ENCODE measurements at regions not wholly inside any gene's neighbourhood (a gene's known extent, or its start where the extent isn't known, plus 50 kb on each side); places are given as distances from the start of the nearest gene placed in this dataset.
"Not testable (repeated sequence)": the region's sequence is repeated elsewhere in the genome, so short reads cannot be mapped to it uniquely, and the experiment has no call there.

DNA sequence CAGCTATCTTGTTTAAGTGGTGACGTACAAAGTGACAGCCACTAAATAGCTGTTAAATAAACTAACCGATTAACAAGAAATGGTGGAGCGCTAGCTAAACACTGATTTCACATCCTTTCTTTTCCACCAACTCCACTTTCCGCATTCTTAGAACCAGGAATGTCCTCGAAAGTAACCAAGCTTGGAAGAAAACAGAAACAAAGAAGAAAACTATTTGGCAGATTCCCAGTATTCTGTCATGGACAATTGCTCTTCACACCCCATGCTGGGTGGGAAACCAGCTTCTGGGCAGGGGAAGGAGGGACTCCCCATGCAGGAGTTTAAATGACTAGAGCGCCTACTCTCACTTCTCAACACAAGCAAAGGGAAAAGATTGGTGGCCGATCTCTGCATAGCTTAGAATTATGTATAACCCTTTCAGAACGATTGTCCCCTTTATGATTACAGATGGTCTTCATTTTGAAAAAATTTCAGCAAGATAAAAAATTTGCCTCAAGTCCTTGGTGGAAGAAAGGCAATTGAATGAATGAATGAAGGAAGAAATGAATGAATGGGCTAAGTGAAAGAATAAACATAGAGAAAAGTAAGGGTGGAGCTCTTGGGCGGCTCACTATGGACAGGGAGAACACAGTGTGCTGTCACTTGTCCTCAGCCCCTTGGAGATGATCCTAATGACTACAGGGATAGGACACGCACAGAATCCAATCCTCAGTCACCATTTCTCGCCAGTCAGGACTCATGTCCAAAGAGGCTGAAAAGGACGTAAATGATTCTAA lies 148.7 kb upstream of the NEDD9 start:
- Mint-ChIP-seq H3K36me3 (peaks cover 12 to 30% (median 23%) of the 10 kb centered on the region in 3 donors), H3K27me3 (no peaks in the 10 kb centered on the region), H3K4me3 (peak overlapping the region; percentile 83 to 96 (median 92)), H3K27ac (peak overlapping the region; percentile 86 to 98 (median 92)), H3K9me3 (peaks cover 0 to 2% (median 0%) of the 10 kb centered on the region in 9 donors), H3K4me1 (peaks cover 36 to 78% (median 53%) of the 10 kb centered on the region in 4 donors)
- no peak for ATAC-seq
- POLR2A ChIA-PET: interaction anchor here (0.7 to 1.2 kb wide), 4 partner anchors 150 to 283 kb away, joined by 3 to 4 read pairs (median 4); no protein-coding TSS in a partner anchor
- DNase-seq: no peak

DNA sequence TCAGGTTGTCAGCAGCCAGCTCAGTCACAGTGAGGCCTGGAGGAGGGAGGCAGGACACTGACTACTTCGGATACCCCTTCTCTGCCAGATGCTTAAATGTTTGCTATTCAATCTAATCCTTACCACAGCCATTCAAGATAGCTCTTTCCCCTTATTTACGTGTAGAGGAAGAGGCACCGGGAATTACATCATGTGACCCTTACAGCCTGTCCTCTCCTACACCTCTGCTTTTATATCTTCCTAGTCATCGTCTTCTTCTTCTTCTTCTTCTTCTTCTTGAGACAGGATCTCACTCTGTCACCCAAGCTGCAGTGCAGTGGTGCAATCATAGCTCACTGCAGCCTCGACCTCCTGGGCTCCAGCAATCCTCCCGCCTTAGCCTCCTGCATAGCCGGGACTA lies 148.1 kb upstream of the NEDD9 start:
- Mint-ChIP-seq H3K36me3 (peaks cover 12 to 35% (median 27%) of the 10 kb centered on the region in 3 donors), H3K27me3 (no peaks in the 10 kb centered on the region)

GRCh38 chr6:11379805-11380204 lies 147.3 kb upstream of the NEDD9 start:
- peak overlapping the region in 5 of 10 donors; percentile 23 to 92 (median 68) for H3K27ac Mint-ChIP-seq
- H3K36me3 Mint-ChIP-seq: peaks cover 12 to 43% (median 34%) of the 10 kb centered on the region in 3 donors

More for the DNA sequence above, 148.1 kb upstream of the NEDD9 start:
- H3K9me3 Mint-ChIP-seq: peaks cover 0 to 2% (median 0%) of the 10 kb centered on the region in 9 donors
- H3K27ac Mint-ChIP-seq: peak overlapping the region in 8 of 10 donors; percentile 1 to 92 (median 78)
- POLR2A ChIA-PET: interaction anchor here (0.9 to 1.2 kb wide), 2 partner anchors 196 to 283 kb away, joined by 3 read pairs; no protein-coding TSS in a partner anchor
- H3K4me3 Mint-ChIP-seq: peak overlapping the region; percentile 62 to 96 (median 89)
- DNase-seq (no peak), ATAC-seq (no peak)
- H3K4me1 Mint-ChIP-seq: peaks cover 37 to 81% (median 58%) of the 10 kb centered on the region in 4 donors

DNA sequence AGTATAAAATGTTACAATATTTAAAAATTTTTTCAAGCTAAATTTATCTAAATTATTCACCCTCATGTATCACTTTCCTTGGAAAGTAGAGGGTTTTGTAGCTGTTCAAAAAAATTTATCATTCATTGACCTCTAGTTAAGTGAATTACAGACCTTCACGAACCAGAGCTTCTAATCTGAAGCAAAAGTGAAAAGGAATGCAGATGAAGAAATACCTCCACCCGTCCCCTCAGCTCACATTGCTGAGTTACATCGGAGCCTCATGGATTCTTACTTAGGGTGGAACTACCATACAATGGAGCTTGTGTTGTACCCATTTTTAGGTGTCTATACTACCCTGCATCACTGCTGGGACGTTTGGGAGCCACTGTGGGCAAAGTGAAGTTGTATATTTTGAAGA lies 146.2 kb upstream of the NEDD9 start:
- no peak overlapping the region for H3K27ac Mint-ChIP-seq
- H3K4me3 Mint-ChIP-seq: no peak overlapping the region
- H3K9me3 Mint-ChIP-seq: peaks cover 0 to 2% (median 0%) of the 10 kb centered on the region in 9 donors
- no peaks in the 10 kb centered on the region for H3K27me3 Mint-ChIP-seq
- DNase-seq (no peak), ATAC-seq (no peak)
- POLR2A ChIA-PET: no interaction called here
- peaks cover 12 to 47% (median 39%) of the 10 kb centered on the region in 3 donors for H3K36me3 Mint-ChIP-seq
- peaks cover 43 to 91% (median 76%) of the 10 kb centered on the region in 4 donors for H3K4me1 Mint-ChIP-seq

More at GRCh38 chr6:11379805-11380204, 147.3 kb upstream of the NEDD9 start:
- DNase-seq: no peak
- Mint-ChIP-seq H3K27me3 (no peaks in the 10 kb centered on the region), H3K4me3 (peak overlapping the region in 8 of 10 donors; percentile 27 to 96 (median 82)), H3K9me3 (peaks cover 0 to 2% (median 0%) of the 10 kb centered on the region in 9 donors), H3K4me1 (peaks cover 42 to 84% (median 65%) of the 10 kb centered on the region in 4 donors)
- POLR2A ChIA-PET: interaction anchor here (1.2 kb wide), 1 partner anchor 195 kb away, joined by 3 read pairs; no protein-coding TSS in a partner anchor
- ATAC-seq: no peak

DNA sequence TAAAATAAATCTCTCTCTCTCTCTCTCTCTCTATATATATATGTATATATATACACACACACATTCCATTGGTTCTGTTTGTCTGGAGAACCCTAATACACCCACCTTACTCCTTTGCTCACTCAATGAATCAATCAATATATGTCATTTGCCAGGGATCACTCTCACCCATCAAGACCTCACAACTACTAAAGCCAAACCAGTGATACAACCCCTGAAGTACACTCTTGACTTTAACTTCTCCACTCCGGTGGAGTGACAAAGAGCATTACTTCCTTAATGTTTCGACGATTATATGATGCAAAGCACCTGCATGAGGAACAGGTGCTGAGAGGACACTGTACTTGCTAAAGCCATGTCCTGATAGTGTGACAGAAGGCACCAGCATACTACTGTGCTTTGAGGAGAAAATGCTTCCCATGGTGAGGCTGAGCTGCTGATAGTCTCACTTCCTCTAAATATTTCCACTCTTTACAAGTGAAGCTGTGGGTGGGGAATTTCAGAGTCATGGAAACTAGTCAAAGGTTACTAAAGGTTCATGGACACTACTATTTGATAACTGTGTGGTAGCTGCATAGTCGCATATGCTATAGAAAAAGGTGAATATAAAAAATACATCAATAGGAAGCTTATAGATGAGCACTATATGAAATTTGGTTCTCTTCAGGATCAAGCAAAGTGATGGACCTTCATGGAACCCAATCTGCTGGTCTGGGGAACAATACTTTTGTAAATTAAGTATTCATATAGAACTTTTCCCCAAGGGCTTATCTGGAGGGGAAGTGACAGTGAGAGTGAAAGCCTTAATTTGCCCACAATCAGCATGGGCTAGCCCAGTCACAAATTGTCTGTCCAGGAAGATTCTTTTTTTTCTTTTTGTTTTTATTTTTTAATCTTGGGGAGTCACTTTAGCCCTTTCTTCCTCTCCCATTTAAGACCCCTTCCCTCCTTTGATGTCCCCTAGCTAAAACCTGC lies 141.9 kb upstream of the NEDD9 start:
- Mint-ChIP-seq H3K4me3 (peak overlapping the region in 3 of 10 donors; percentile 18 to 33 (median 19)), H3K27ac (peak overlapping the region in 5 of 10 donors; percentile 8 to 63 (median 50)), H3K9me3 (peaks cover 0 to 6% (median 1%) of the 10 kb centered on the region in 9 donors), H3K36me3 (peaks cover 15 to 56% (median 54%) of the 10 kb centered on the region in 3 donors), H3K4me1 (peaks cover 30 to 85% (median 65%) of the 10 kb centered on the region in 4 donors), H3K27me3 (no peaks in the 10 kb centered on the region)
- peak in 1 of 10 donors; percentile 24 for DNase-seq
- POLR2A ChIA-PET: no interaction called here
- peak; percentile 23 to 61 for ATAC-seq

DNA sequence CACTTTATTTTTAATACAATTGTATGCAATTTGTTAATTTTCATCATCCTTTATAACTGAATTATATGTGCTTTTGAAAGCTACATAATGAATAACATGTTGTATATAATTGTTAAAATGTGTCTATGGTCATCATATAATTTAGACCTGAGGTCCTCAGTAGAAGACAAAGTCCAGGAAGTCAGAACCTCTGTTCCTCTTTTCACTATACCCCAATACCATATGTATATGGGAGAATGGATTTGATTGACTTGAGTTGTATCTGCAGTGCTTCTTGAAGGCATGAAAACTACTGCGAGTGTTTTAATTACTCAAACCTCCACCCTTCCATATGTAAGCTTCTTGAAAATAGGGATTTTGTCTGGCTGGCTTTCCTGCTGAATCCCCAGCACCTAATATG lies 140.7 kb upstream of the NEDD9 start:
- Mint-ChIP-seq H3K4me3 (no peak overlapping the region), H3K27me3 (no peaks in the 10 kb centered on the region), H3K36me3 (peaks cover 13 to 56% (median 55%) of the 10 kb centered on the region in 3 donors), H3K4me1 (peaks cover 35 to 87% (median 71%) of the 10 kb centered on the region in 4 donors), H3K9me3 (peaks cover 0 to 6% (median under 1%) of the 10 kb centered on the region in 9 donors), H3K27ac (peak overlapping the region in 1 of 10 donors; percentile 40)
- ATAC-seq: no peak
- DNase-seq: no peak
- POLR2A ChIA-PET: interaction anchor here (0.8 kb wide), 1 partner anchor 16 kb away, joined by 3 read pairs; no protein-coding TSS in a partner anchor

DNA sequence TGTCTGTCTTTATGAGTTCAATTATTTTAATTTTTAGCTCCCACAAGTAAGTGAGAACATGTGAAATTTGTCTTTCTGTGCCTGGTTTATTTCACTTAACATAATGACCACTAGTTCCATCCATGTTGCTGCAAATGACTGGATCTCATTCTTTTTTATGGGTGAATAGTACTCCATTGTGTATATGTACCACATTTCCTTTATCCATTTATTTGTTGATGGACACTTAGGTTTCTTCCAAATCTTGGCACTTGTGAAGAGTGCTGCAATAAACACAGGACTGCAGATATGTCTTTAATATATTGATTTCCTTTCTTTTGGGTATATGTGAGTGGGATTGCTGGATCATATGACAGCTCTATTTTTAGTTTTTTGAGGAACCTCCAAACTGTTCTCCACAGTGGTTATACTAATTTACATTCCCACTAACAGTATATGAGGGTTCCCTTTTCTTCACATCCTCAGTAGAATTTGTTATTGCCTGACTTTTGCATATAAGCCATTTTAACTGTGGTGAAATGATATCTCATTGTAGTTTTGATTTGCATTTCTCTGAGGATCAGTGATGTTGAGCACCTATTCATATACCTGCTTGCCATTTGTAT lies 139.8 kb upstream of the NEDD9 start:
- Mint-ChIP-seq H3K36me3 (peaks cover 6 to 47% (median 46%) of the 10 kb centered on the region in 3 donors), H3K4me1 (peaks cover 38 to 85% (median 71%) of the 10 kb centered on the region in 4 donors), H3K27ac (peak overlapping the region in 1 of 10 donors; percentile 40)
- H3K9me3 Mint-ChIP-seq, H3K27me3 Mint-ChIP-seq, ATAC-seq, POLR2A ChIA-PET, H3K4me3 Mint-ChIP-seq, DNase-seq: not testable (repeated sequence)

DNA sequence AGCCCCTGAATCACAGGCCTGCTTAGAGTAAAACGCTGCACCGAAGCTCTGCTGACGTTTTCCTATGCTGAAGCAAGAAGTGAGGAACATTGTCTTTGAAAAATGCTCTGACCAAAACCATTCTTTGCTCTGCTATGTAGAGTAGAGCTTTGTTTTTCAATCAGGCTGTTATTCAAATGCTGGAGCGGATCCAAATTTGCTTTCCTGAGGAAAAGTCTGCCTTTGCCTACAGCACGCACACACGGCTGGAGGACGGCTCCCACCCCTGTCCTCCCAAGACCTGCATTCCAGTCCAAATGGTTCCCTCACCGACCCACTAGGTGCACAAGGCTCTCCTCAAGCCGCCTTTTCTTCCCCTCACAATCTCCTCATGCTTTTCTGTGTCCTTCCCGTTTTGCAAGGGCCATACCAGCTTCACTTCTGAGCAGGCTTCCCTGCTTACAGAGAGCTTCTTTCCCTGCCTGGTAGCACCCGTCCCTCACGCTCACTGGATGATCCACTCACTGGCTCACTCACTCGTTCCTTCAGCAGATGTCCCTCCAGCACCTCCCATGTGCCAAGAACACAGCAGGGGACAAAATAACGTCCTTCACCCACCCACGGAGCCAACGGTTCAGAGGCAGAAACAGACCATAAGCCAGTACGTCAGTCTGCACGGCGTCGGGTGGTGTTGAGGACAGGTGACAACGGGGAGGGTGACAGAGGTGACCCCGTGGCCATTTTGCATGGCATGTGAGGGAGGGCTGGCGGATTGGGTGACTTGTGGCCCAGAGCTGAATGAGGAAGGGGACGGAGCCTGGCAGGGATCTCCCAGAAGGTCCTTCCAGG lies 137.9 kb upstream of the NEDD9 start:
- H3K4me3 Mint-ChIP-seq: no peak overlapping the region
- H3K27me3 Mint-ChIP-seq: no peaks in the 10 kb centered on the region
- H3K4me1 Mint-ChIP-seq: peaks cover 38 to 85% (median 78%) of the 10 kb centered on the region in 4 donors
- H3K27ac Mint-ChIP-seq: peak overlapping the region in 6 of 10 donors; percentile 3 to 74 (median 34)
- DNase-seq (no peak), ATAC-seq (no peak)
- POLR2A ChIA-PET: no interaction called here
- H3K9me3 Mint-ChIP-seq: peaks cover 0 to 6% (median 0%) of the 10 kb centered on the region in 9 donors
- H3K36me3 Mint-ChIP-seq: peaks cover 6 to 49% (median 38%) of the 10 kb centered on the region in 3 donors

DNA sequence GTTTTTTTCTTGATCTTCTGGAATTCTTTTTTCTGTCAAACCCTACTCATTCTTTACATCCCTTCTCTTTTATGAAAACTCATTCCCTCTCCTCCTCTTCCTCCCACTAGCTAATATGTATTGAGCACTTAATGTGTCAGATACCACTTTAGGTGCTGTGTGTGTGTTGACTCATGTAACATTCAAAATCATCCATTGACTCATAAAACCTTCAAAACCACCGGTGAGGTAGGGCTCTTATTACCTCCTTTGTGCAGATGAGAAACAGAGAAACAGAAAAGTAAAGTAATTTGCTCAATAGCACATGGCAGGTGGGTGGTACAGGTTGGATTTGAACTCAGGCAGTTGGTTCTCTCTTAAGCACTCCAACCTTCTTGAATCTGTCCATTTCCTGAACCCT lies 136.3 kb upstream of the NEDD9 start:
- ATAC-seq: no peak
- H3K4me1 Mint-ChIP-seq: peaks cover 35 to 85% (median 71%) of the 10 kb centered on the region in 4 donors
- DNase-seq: no peak

GRCh38 chr6:11368264-11368663 lies 135.8 kb upstream of the NEDD9 start:
- DNase-seq (no peak), ATAC-seq (no peak)
- H3K9me3 Mint-ChIP-seq: peaks cover 0 to 6% (median 0%) of the 10 kb centered on the region in 9 donors
- peaks cover 11 to 55% (median 41%) of the 10 kb centered on the region in 3 donors for H3K36me3 Mint-ChIP-seq
- POLR2A ChIA-PET: no interaction called here
- H3K4me1 Mint-ChIP-seq: peaks cover 35 to 86% (median 71%) of the 10 kb centered on the region in 4 donors
- H3K4me3 Mint-ChIP-seq: no peak overlapping the region
- H3K27me3 Mint-ChIP-seq: no peaks in the 10 kb centered on the region
- H3K27ac Mint-ChIP-seq: peak overlapping the region in 2 of 10 donors; percentile 13 to 33

More for the DNA sequence above, 136.3 kb upstream of the NEDD9 start:
- H3K36me3 Mint-ChIP-seq: peaks cover 11 to 54% (median 41%) of the 10 kb centered on the region in 3 donors
- peak overlapping the region in 4 of 10 donors; percentile 13 to 50 (median 39) for H3K27ac Mint-ChIP-seq
- peaks cover 0 to 6% (median 0%) of the 10 kb centered on the region in 9 donors for H3K9me3 Mint-ChIP-seq
- peak overlapping the region in 2 of 10 donors; percentile 2 to 37 for H3K4me3 Mint-ChIP-seq
- H3K27me3 Mint-ChIP-seq: no peaks in the 10 kb centered on the region
- POLR2A ChIA-PET: no interaction called here

- ATAC-seq (no peak), DNase-seq (no peak)
- Mint-ChIP-seq H3K36me3 (peaks cover 10 to 58% (median 36%) of the 10 kb centered on the region in 3 donors), H3K27me3 (no peaks in the 10 kb centered on the region), H3K27ac (peak overlapping the region in 5 of 10 donors; percentile 12 to 87 (median 35)), H3K9me3 (peaks cover 0 to 6% (median 0%) of the 10 kb centered on the region in 9 donors), H3K4me1 (peaks cover 35 to 86% (median 70%) of the 10 kb centered on the region in 4 donors), H3K4me3 (peak overlapping the region in 2 of 10 donors; percentile 5 to 11)
- POLR2A ChIA-PET: no interaction called here
Measured at GRCh38 chr6:11367638-11368199, 135.3 kb upstream of the NEDD9 start.

All from naive thymus-derived CD8-positive, alpha-beta T cell (primary cell).